CD14-positive monocyte (primary cell): ENCODE measurements at regions not wholly inside any gene's neighbourhood (a gene's known extent, or its start where the extent isn't known, plus 50 kb on each side); places are given as distances from the start of the nearest gene placed in this dataset.
A peak's percentile ranks its signal among the peaks of the same experiment; 100 is the strongest.

ENCODE experiments used
- DNase-seq, 3 donors: peaks; one replicate each; pipeline ENCODE4 v3.0.0-alpha.2; 2011 to 2022
- H2AFZ ChIP-seq: 2 replicates; pipeline ENCODE4 v1.6.0; 2012; ENCODE audit warnings: mild to moderate bottlenecking, low read depth, low read length, inconsistent platforms; ENCODE audit not compliant: insufficient read depth, poor library complexity, severe bottlenecking
- H3K27ac ChIP-seq, 2 donors: 1 replicate in 1 of 2; 2 replicates in 1 of 2; pipeline ENCODE4 v1.5.1; 2012 to 2013; ENCODE audit warnings: low read length in 2 of 2, control low read depth in 1 of 2, inconsistent platforms in 1 of 2, low read depth in 1 of 2, mild to moderate bottlenecking in 1 of 2
- H3K27me3 ChIP-seq, 2 donors: one replicate each; pipeline versions ENCODE4 v1.6.0 to v1.6.1; 2011 to 2013; ENCODE audit warnings: low read length in 2 of 2; ENCODE audit not compliant: control insufficient read depth in 2 of 2, insufficient read depth in 2 of 2
- H3K36me3 ChIP-seq, 2 donors: replicated peaks in 1 of 2; 1 replicate in 1 of 2; 2 replicates in 1 of 2; pipeline versions ENCODE4 v1.5.1 to v1.6.1; 2012 to 2013; ENCODE audit warnings: low read length in 2 of 2, control low read depth in 1 of 2, inconsistent platforms in 1 of 2, mild to moderate bottlenecking in 1 of 2; ENCODE audit not compliant: insufficient read depth in 2 of 2, control insufficient read depth in 1 of 2
- H3K4me1 ChIP-seq, 2 donors: 1 replicate in 1 of 2; 2 replicates in 1 of 2; pipeline versions ENCODE4 v1.5.1 to v1.6.1; 2012 to 2013; ENCODE audit warnings: low read length in 2 of 2, control low read depth in 1 of 2, inconsistent platforms in 1 of 2, mild to moderate bottlenecking in 1 of 2, moderate library complexity in 1 of 2; ENCODE audit not compliant: insufficient read depth in 2 of 2, control insufficient read depth in 1 of 2
- H3K4me2 ChIP-seq: replicated peaks from 2 replicates; pipeline ENCODE3; 2012; ENCODE audit warnings: low read length, moderate library complexity, mild to moderate bottlenecking; ENCODE audit not compliant: poor library complexity, severe bottlenecking; ENCODE audit errors: extremely low read depth
- H3K4me3 ChIP-seq, 3 experiments: fragments of 200-600 bp in 1 of 3; sonication (generic) in 1 of 3; replicated peaks in 1 of 3; 1 replicate in 2 of 3; 2 replicates in 1 of 3; pipeline ENCODE4 v1.5.1; 2011 to 2013; ENCODE audit warnings: low read length in 3 of 3, mild to moderate bottlenecking in 3 of 3, control low read depth in 2 of 3, low read depth in 2 of 3, inconsistent platforms in 1 of 3, moderate library complexity in 1 of 3
- H3K79me2 ChIP-seq: 2 replicates; pipeline ENCODE4 v1.6.0; 2012; ENCODE audit warnings: mild to moderate bottlenecking, control low read depth, inconsistent platforms, low read length, moderate library complexity; ENCODE audit not compliant: insufficient read depth
- H3K9ac ChIP-seq: 2 replicates; pipeline ENCODE4 v1.6.0; 2017; ENCODE audit warnings: low read length, mild to moderate bottlenecking; ENCODE audit not compliant: insufficient read depth, poor library complexity, severe bottlenecking
- H3K9me3 ChIP-seq, 2 donors: replicated peaks in 1 of 2; 1 replicate in 1 of 2; 2 replicates in 1 of 2; pipeline versions ENCODE4 v1.5.1 to v1.6.1; 2012 to 2013; ENCODE audit warnings: low read length in 2 of 2, control low read depth in 1 of 2; ENCODE audit not compliant: control insufficient read depth in 1 of 2, insufficient read depth in 1 of 2
- H4K20me1 ChIP-seq: 2 replicates; pipeline ENCODE4 v1.6.0; 2012; ENCODE audit warnings: mild to moderate bottlenecking, low read length, control low read depth, moderate library complexity; ENCODE audit not compliant: insufficient read depth
- H3K27ac Mint-ChIP-seq, 7 donors: one replicate each; pipeline ENCODE4 v1.8.0; 2020; ENCODE audit warnings: mild to moderate bottlenecking in 7 of 7, mixed read lengths in 7 of 7, moderate library complexity in 6 of 7, inconsistent platforms in 2 of 7
- H3K27me3 Mint-ChIP-seq, 3 donors: one replicate each; pipeline ENCODE4 v1.8.0; 2021 to 2022; ENCODE audit warnings: low read depth in 3 of 3, mild to moderate bottlenecking in 3 of 3, mixed read lengths in 3 of 3, moderate library complexity in 3 of 3, inconsistent platforms in 1 of 3
- H3K36me3 Mint-ChIP-seq, 2 donors: one replicate each; pipeline ENCODE4 v1.8.0; 2020; ENCODE audit warnings: mixed read lengths in 2 of 2, inconsistent platforms in 1 of 2, mild to moderate bottlenecking in 1 of 2
- H3K4me1 Mint-ChIP-seq: one replicate; pipeline ENCODE4 v1.8.0; 2020; ENCODE audit warnings: mild to moderate bottlenecking, mixed read lengths
- H3K4me3 Mint-ChIP-seq, 2 donors: one replicate each; pipeline ENCODE4 v1.8.0; 2020; ENCODE audit warnings: mild to moderate bottlenecking in 2 of 2, mixed read lengths in 2 of 2, moderate library complexity in 1 of 2
- H3K9me3 Mint-ChIP-seq, 7 donors: one replicate each; pipeline ENCODE4 v1.8.0; 2020 to 2022; ENCODE audit warnings: mixed read lengths in 7 of 7, mild to moderate bottlenecking in 6 of 7, moderate library complexity in 6 of 7, inconsistent platforms in 2 of 7
- CTCF ChIP-seq: fragments of 200-600 bp; IDR thresholded peaks from one replicate; pipeline ENCODE4 v1.8.0; 2022; ENCODE audit warnings: antibody characterized with exemption, mild to moderate bottlenecking
- WGBS: methylation state at CpG from one replicate; pipeline ENCODE4 v1.1.5; 2013; ENCODE audit warnings: missing lambda C conversion rate; ENCODE audit not compliant: insufficient coverage; 5-methylcytosine and 5-hydroxymethylcytosine counted together
- intact Hi-C, 2 donors: fragments of 100-400 bp; cut with micrococcal nuclease; formaldehyde crosslinking; loops; one replicate each; pipeline versions ENCODE4 v1.15.0 to v1.15.1; 2023

- intact Hi-C loops, result no loop called here
- no peaks in the 10 kb centered on the region for H3K79me2 ChIP-seq
- no peak overlapping the region for H3K4me2 ChIP-seq
- H3K9me3 ChIP-seq, result peaks cover 7 to 16% of the 10 kb centered on the region in 2 donors
- TF ChIP-seq CTCF, result no peak
- H3K9ac ChIP-seq, result no peak overlapping the region
- H3K27ac ChIP-seq, result no peak overlapping the region
- Mint-ChIP-seq H3K27me3 (peaks cover 0 to 4% (median 0%) of the 10 kb centered on the region in 3 donors), H3K27ac (peak overlapping the region in 1 of 7 donors; percentile 57), H3K4me3 (no peak overlapping the region), H3K4me1 (no peaks in the 10 kb centered on the region), H3K9me3 (peaks cover 0 to 11% (median 7%) of the 10 kb centered on the region in 7 donors), H3K36me3 (no peaks in the 10 kb centered on the region)
- no peaks in the 10 kb centered on the region for H3K36me3 ChIP-seq
- H2AFZ ChIP-seq, result no peak overlapping the region
- no peaks in the 10 kb centered on the region for H3K27me3 ChIP-seq
- H3K4me3 ChIP-seq, result no peak overlapping the region
- DNase-seq, result no peak
- H4K20me1 ChIP-seq, result no peaks in the 10 kb centered on the region
- H3K4me1 ChIP-seq, result no peaks in the 10 kb centered on the region
- 88% methylated on average over 2 of the region's 2 CpGs for WGBS
Observed at GRCh38 chr4:57710053-57710452, 599.9 kb upstream of the IGFBP7 start.

DNA sequence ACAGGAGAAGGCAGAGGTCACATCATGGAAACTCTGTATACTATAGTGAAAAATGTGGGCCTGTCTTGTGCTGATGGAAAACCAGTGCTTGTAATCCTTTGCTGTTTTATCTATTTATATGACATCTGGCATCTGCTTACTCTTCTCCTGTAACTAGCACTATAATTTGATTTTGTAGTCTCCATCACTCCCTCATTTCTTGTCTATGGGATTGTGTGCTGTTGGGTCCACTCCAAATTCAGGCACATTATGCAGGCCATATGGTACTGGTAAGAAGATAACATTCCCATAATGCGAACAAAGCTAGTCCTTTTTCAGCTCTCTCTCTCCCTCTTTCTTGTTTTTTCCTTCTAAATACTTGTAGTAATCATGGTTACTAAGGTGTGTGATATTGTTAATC is 581.2 kb upstream of the IGFBP7 start:
- no peak overlapping the region for H3K27ac Mint-ChIP-seq
- Histone ChIP-seq H3K9ac (no peak overlapping the region), H4K20me1 (no peaks in the 10 kb centered on the region), H3K4me2 (no peak overlapping the region), H3K79me2 (no peaks in the 10 kb centered on the region), H3K27me3 (no peaks in the 10 kb centered on the region), H2AFZ (no peak overlapping the region), H3K4me3 (no peak overlapping the region), H3K36me3 (no peaks in the 10 kb centered on the region), H3K4me1 (no peaks in the 10 kb centered on the region), H3K9me3 (peaks cover 0 to 6% of the 10 kb centered on the region in 2 donors), H3K27ac (no peak overlapping the region)
- peaks cover 0 to 9% (median 3%) of the 10 kb centered on the region in 7 donors for H3K9me3 Mint-ChIP-seq
- peaks cover 0 to 2% (median 0%) of the 10 kb centered on the region in 3 donors for H3K27me3 Mint-ChIP-seq
- intact Hi-C loops, result no loop called here
- no peak overlapping the region for H3K4me3 Mint-ChIP-seq
- DNase-seq, result no peak
- no CpG with 5 or more reads among the region's 1 CpG for WGBS
- H3K4me1 Mint-ChIP-seq, result no peaks in the 10 kb centered on the region
- TF ChIP-seq CTCF, result no peak
- H3K36me3 Mint-ChIP-seq, result no peaks in the 10 kb centered on the region
